ENCODE measurements at regions not wholly inside any gene's neighbourhood (a gene's known extent, or its start where the extent isn't known, plus 50 kb on each side); places are given as distances from the start of the nearest gene placed in this dataset.

- no peak overlapping the region for H3K4me3 ChIP-seq (ENCODE audit: control insufficient read depth, low read depth, low read length)
- peak; percentile 54 for DNase-seq (ENCODE audit: low read depth)
- TF ChIP-seq CTCF (conservative IDR thresholded peaks at IDR 0.05; ENCODE audit: control insufficient read depth, insufficient read depth, low read depth, low read length) = no peak
Measured at GRCh38 chr4:175422331-175422730, 389.7 kb downstream of the GPM6A start.

- TF ChIP-seq CTCF (conservative IDR thresholded peaks at IDR 0.05; ENCODE audit: control insufficient read depth, insufficient read depth, low read depth, low read length) = no peak
- no peak for DNase-seq (ENCODE audit: low read depth)
- no peak overlapping the region for H3K4me3 ChIP-seq (ENCODE audit: control insufficient read depth, low read depth, low read length)
Measured at GRCh38 chr4:175424111-175424510, 388.0 kb downstream of the GPM6A start.

GRCh38 chr4:175427751-175428150, 384.3 kb downstream of the GPM6A start:
- DNase-seq (ENCODE audit: low read depth) = no peak
- H3K4me3 ChIP-seq (ENCODE audit: control insufficient read depth, low read depth, low read length) = no peak overlapping the region
- TF ChIP-seq CTCF (conservative IDR thresholded peaks at IDR 0.05; ENCODE audit: control insufficient read depth, insufficient read depth, low read depth, low read length) = no peak

- TF ChIP-seq CTCF (conservative IDR thresholded peaks at IDR 0.05; ENCODE audit: control insufficient read depth, insufficient read depth, low read depth, low read length) = no peak
- no peak for DNase-seq (ENCODE audit: low read depth)
- H3K4me3 ChIP-seq (ENCODE audit: control insufficient read depth, low read depth, low read length) = no peak overlapping the region
Measured at GRCh38 chr4:175431694-175432093, 380.4 kb downstream of the GPM6A start.

GRCh38 chr4:175435381-175435783, 376.7 kb downstream of the GPM6A start:
- no peak for TF ChIP-seq CTCF (conservative IDR thresholded peaks at IDR 0.05; ENCODE audit: control insufficient read depth, insufficient read depth, low read depth, low read length)
- no peak overlapping the region for H3K4me3 ChIP-seq (ENCODE audit: control insufficient read depth, low read depth, low read length)
- DNase-seq (ENCODE audit: low read depth) = no peak

- DNase-seq (ENCODE audit: low read depth) = no peak
- no peak overlapping the region for H3K4me3 ChIP-seq (ENCODE audit: control insufficient read depth, low read depth, low read length)
- TF ChIP-seq CTCF (conservative IDR thresholded peaks at IDR 0.05; ENCODE audit: control insufficient read depth, insufficient read depth, low read depth, low read length) = no peak
Measured at GRCh38 chr4:175436196-175436595, 375.9 kb downstream of the GPM6A start.

- no peak overlapping the region for H3K4me3 ChIP-seq (ENCODE audit: control insufficient read depth, low read depth, low read length)
- TF ChIP-seq CTCF (conservative IDR thresholded peaks at IDR 0.05; ENCODE audit: control insufficient read depth, insufficient read depth, low read depth, low read length) = no peak
- no peak for DNase-seq (ENCODE audit: low read depth)
Measured at GRCh38 chr4:175440786-175441185, 371.3 kb downstream of the GPM6A start.

All from fibroblast of mammary gland (primary cell).